NCI-H510A treated with DMSO at 0.1 percent for 48 hours (cell line): ENCODE measurements at regions not wholly inside any gene's neighbourhood (a gene's known extent, or its start where the extent isn't known, plus 50 kb on each side); places are given as distances from the start of the nearest gene placed in this dataset.

ENCODE experiments used
- DNase-seq: peaks from one replicate; lab custom pipeline; 2025; lab: John Stamatoyannopoulos, UW

DNA sequence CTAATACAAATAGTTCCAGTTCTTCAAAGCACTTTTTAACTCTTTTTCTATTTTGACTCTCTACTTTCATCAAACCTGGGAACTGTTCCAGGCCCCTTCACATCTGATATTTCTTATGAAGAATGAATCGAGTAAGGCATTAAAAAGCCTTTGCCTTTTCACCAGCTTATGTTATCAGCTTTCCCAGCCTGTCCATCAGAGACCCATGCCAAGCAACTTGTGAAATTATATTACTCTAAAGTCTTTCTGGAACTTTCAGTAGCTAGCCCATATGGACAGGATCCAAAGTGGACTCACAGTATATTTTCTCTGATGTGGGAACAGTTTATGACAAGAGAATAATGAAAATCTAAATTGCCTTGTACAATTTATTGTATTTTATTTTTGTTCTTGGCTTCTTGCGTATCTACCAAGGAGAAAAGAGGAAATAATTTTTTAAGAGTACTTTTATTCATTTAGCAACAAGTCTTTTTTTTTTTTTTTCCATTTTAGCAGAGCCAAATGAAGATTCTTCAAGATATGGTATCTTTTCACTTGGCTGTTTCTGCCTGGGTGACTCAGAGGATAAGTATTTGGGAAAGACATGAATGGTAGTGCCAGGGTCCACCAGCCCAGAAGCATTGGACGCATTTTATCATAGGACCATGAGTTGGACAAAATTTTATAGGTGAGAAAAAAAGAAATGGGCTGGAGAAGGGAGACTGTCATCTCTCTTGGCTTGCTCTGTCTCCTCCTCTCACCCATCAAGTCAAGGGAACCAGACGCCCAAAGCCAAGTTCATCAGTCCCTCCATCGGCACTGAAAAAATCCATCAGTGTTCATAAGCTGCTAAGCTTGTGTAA is 195.8 kb upstream of the NEBL start:
- no peak for DNase-seq

DNA sequence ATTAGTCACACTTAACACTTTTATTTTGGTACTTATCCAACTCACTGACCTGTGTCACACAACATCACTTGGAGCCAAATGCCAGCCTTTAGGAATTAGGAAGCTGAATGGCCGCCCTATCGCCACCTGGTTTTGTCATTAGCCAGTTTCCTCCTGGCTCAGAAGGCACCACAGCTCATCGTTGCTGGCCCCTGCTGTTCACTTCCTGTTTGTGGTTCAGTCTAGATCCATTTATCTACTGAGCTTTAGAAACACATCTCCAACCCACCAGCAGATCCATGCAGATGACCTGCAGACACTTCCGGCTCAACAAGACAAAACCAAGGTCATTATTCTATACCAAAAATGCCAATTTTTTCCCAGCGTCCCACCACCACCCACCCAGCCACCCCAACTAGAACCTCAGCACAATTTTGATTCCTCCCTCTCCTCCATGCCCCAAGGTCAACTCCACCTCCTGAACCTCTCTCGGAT is 193.5 kb upstream of the NEBL start:
- DNase-seq = no peak

DNA sequence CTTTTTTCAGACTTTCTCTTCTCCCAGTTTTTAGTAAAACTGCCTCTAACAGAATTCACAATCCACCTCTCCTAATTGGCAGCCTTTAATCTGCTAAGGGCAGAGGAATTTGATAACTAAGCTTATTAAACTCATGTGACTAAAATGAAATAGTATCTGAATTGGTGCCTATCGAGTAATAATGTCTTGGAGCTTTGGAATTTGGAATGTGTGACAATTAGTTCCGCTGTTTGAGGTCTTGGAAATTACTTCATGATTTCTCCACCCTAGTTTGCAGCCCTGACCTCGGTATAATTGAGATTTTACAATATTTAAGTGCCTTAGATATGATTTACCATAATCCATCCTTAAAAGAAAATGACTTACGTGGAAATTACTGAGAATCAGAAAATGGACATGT is 190.4 kb upstream of the NEBL start:
- no peak for DNase-seq

DNA sequence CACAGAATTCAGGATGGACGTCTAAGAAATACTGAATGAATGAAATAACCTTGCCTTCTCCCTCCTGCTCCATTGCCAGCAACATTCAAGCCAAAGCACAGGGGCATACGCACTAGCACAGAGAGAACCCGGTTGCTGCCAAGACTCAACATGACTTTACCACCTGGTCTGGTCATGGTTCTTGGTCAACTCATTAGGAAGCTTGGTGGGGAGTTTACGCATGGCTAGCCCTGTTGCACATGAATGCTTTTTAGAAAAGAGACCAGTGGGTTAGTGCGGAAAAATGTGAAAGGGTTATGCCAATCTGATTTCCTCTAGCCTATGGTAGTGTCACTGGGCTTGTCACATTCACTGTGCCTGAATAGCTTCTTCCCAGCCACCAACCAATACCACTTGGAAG is 187.6 kb upstream of the NEBL start:
- DNase-seq = no peak

DNA sequence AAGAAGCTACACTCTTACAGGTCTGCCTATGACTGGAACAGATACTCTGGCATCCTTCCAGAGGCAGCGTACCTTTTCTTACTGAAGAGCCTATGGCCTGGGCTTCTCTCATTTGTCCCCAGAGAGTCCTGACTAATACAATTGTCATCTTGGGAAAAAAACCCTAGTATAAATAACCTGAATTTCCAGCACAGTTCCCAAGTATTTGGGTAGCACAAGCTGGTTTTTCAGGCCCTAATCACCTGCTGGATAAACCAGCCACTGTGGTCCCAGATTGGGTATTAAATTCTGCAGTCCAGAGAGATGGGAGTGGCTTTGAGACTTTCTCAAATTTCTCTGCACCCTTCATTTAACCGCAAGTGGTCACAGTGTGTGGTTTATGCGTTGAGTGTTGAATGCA is 186.8 kb upstream of the NEBL start:
- DNase-seq = peak; percentile 53

DNA sequence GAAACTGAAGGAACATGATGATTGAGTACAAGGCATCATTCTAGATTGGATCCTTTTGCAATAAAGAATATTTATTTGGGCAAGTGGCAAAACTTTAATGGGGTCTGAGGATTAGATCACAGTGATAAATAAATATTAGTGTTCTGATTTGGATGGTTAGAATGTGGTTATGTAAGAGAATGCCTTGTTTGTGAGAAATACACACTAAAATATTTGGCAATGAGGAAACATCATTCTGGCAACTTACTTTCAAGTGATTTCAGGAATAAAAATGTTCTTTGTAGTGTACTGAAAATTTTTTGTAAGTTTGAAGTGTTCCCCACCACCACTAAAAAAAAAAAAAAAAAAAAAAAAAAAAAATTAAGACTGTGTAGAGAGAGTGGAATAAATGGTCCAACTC is 185.1 kb upstream of the NEBL start:
- no peak for DNase-seq

DNA sequence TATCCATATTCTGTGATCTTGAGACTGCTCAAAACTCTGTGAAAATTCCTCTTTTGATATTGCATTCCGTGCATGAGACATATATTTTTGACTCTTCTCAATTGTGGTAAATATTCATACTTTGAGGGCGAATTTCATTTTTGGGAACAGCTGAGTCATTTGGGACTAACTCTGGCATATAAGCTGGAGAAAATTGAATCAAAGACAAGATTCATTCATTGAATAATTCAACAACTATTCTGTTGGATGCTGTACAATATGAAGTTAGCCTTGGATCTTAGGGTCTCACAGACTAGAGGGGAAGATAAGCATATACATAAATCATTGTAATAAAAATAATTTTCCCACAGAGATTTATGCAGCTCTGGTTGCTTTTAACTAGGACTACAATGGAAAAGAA is 183.2 kb upstream of the NEBL start:
- DNase-seq = no peak

DNA sequence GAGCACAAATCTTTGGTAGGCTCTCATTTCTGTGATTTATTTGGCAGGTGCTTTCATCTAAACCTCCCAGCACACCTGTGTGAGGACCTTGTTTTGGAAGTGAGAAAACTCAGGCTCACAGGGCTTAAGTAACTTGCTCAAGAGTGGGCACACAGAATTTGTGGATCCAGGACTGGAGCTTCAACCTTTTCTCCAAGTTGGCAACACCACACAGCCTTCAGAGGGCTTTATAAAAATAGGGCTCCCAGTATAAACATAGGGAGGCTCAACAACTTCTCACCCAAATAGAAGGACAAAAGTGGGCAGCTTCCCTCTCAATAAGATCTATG is 182.2 kb upstream of the NEBL start:
- no peak for DNase-seq

DNA sequence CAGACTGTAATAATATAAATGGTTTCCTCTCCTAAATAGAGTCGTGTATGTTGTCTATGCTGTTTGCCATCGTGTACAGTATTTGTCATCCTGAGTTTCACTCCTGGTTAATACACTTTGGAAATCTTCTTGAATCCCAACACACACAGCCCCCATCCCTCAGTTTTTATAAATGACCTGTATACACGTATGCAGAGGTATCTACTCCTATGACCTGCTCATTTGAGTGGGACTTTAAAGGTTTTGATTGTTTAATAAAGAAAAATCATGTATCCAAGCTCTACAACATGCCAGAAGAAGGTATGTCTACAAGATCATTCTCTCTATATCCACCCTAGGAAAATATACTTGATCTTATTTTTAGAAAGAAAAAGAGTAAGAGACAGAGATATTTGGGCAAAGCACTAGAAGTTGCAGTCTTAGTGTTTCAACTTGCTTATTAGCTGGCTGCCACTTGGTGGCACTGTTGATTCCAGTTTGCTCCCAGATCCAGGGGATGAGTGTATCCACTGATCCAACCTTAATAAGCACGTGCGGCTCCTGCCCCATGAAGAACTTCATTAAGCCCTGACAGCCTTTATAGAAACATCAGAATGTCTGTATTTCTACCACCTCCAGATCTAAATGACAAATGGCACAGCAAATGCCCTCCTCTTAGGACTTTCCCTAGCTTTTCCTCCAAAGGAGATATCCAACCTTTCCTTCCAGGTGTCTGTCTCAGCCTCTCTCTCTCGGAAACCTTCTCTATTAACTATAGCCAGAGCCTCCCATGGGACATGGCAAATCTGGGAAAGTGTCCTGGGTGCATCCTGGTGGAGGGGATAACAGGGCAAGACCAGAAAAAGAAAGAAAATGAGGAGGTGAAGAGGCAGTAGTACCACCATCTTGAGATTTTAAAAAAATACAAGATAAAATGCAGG is 181.6 kb upstream of the NEBL start:
- DNase-seq = peak; percentile 40

DNA sequence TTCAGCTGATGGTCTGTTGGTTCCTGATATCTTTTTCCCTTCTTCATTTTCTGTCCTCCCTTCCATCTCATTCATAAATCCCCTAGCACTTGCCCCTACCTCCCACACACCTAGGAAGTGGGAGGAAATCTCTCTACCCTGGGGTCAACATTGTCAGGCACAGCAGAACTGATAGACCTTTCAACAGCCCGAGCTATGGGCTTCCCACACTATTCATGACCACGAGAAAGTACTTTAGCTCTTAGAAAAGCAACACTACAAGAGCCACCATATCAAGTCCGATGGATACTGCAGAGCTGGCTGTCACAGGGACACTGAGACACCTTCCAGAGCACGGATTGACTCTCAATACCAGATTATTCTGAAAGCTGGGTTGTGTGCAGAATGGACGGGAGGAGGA is 180.6 kb upstream of the NEBL start:
- DNase-seq = no peak

DNA sequence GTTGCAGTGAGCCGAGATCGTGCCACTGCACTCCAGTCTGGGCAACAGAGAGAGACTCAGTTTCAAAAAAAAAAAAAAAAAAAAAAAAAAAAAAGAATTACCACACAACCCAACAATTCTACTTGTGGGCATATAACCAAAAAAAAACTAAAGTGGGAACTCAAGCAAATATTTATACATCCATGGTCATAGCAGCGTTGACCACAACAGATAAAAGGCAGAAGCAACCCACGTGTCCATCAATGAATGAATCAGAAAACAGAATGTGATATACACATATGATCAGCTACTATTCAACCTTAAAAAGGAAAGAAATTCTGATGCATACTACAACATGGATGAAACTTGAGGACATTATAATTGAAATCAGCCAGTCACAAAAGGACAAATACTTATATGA is 179.3 kb upstream of the NEBL start:
- DNase-seq = no peak

DNA sequence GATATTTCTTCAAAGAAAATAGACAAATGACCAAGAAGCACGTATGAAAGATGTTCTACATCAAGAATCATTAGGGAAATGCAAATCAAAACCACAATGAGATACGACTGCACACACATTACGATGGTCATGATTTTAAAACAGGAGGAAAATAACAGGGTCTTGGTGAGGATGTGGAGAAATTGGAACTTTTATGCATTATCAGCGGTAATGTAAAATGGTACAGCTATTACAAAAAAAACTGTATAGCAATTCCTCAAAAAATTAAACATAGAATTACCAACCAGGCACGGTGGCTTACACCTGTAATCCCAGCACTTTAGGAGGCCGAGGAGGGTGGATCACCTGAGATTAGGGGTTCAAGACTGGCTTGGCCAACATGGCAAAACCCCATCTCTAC is 178.8 kb upstream of the NEBL start:
- DNase-seq = no peak

DNA sequence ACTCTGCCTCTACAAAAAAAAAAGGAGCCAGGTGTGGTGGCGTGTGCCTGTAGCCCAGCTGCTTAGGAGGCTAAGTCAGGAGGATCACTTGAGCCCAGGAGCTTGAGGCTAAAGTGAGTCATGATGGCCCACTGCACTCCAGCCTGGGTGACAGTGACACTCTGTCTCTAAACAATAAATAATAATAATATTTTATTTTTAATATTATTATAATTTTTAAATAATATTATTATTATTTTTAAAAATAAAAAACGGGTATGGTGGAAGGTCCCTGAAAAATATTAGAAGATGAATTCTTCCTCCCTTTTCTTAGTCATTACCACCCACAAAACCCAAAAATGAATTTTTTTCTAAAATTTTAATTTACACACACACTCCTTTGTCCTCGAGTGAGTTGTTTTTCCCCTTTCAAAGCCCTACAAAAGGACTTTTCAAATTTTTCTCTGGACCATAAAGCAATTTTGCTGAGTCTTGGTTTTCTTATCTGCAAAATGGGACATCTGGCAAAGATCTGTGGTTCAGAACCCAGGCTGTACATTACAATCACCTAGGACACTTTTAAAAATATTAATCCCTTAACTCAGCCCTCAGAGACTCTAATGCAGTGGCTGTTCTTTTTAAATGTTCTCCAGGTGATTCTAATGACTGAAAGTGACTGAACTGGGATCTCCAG is 174.0 kb upstream of the NEBL start:
- DNase-seq = no peak

DNA sequence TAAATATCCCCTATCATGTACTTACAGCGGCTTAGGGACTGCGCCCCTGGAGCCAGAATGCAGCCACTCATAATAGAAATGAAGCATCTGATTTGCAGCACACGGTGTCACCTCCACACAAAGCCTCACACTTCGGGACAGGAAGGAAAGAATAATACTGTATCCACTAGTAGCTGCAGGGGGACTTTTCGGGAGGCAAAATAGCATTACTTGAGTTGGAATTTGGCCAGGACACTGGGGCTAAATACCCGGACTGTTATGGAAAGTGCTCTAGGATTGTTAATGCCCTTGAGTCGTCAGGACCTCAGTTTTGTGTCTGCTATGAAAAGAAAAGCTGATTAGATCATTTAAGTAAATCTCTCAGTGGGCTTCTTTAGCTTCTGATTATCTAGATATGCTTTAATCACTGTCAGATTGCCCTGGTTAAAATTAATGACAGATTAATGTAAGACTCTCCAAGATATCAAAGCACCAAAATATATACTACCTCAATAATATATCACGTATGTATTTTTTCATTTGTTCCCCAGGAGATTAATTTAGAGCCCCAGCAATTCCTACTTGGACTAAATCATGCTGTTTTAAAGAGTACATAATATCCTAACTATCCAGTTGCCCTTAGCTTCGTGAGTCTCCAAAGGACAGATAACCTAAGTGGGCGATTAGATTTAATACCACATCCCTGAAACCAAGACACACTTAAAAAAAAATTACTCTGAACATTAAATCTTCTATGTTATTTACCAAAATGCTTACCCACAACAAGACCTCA is 173.0 kb upstream of the NEBL start:
- no peak for DNase-seq

DNA sequence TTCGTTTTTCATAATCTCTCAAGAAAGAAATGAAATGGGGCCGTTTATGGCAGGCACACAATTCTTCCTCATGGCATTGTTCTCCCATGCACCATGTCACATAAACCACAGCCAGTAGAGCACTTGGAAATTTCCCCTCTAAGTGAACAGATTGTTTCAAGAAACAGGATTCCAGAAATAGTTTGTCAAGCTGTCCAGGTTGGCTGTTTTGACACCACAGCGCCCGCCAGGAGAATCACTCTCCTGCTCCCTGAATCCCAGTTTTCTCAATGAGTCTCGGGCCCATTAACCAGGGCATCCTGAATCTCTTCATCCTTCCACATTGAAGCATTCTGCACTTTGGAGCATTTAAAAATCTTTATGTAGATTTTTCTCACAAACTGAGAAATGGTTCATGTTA is 172.2 kb upstream of the NEBL start:
- DNase-seq = no peak

DNA sequence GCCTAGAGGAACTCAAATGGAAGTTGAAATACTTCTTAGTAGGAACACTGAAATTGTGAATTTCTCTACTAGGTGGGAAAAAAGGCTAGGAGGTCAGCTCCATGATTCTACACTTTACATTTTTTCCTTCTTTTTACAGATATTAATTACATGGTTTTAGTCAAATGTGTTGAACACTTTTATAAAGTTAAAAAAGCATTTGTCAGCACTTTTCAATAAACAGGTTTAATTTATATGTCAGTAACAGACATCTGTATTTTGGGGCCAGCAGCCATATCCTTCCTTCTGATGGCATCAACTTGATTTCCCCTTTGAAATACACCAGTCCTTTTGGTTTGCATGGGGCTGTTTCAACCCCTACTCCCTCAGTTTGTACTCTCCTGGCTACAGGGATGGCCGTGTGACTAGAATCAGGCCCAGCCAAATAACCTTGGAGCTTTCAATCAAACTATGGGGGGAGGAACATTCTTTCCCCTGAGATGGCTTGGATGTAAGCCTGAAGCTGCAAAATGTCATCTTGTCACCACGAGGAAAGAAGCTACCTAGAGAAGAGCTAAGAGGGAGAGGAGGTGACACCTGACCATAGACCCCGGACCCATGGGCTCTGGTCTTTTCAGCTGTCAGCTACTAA is 171.0 kb upstream of the NEBL start:
- DNase-seq = no peak

DNA sequence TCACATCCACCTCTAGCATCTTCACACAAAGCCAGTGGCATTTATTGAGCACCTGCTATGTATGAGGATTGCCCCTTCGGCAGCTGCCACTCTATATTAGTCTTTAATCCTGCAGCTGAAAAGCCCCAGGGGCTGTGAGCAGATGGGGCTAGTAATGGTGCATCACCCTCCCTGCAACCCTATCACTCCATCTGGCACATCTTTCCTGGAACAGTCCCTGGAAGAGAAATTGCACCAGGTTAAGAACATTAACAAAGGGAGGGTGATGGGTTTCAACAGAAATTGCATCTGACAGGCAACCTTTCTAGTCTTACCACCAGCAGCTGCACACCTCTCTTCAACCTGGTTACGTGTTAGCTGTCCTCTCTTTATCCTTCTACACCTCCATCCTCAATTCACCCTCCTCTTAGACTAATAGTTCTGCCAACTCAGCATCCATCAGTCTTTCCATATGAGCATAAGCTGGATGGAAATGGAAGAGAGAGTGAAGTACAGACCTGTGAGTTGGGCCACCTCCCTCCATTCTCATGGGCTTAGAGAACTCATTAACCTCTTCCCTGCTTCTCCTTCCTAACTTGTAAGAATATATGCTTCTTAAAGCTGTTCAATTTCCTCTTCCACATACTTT is 168.6 kb upstream of the NEBL start:
- DNase-seq = no peak

DNA sequence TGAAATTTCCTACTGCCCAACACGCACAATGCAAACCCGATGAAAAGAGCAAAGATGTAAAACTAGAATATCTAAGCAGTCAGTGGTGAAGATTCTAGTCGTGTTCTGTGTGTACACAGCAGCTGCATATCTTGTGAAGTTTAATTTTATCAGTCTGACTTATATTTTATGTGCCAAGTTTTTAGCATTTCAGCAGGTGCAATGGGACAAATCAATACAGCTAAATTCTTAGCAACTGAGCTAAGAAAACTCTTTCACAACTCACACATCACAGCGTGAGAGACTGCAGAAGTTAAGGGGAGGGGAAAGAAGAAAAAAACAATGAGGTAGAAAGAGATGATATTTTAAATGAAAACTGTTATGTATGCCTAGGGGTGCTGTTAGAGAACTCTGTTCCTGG is 164.9 kb upstream of the NEBL start:
- no peak for DNase-seq

DNA sequence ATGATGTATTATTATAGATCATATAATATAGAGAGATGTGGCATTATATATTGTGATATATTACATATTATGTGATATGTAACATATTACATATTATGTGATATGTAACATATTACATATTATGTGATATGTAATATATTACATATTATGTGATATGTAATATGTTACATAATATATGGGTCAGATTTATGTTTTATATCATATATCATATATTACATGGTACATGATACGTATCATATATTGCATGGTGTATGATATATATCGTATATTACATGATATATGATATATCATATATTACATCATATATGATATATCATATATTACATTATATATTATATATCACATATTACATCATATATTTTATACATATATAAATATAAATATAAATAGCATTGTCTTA is 164.1 kb upstream of the NEBL start:
- DNase-seq = no peak

DNA sequence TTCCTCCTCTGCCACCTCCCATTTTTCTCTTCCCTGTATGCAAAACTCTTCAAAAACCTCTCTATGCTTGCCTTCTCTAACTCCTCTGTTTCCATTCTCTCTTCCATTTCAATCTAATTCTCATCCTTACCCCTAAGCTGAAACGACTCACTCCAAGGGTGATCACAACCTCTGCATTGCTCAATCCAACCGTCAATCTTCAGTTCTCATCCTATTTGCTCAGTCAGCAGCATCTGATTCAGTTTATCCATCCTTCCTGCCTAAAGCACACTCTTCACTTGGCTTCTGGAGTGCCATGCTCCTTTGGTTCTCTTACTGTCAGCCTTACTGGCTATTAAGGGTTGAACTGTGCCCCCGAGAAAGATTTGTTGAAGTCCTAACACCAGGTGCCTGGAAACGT is 163.5 kb upstream of the NEBL start:
- no peak for DNase-seq

DNA sequence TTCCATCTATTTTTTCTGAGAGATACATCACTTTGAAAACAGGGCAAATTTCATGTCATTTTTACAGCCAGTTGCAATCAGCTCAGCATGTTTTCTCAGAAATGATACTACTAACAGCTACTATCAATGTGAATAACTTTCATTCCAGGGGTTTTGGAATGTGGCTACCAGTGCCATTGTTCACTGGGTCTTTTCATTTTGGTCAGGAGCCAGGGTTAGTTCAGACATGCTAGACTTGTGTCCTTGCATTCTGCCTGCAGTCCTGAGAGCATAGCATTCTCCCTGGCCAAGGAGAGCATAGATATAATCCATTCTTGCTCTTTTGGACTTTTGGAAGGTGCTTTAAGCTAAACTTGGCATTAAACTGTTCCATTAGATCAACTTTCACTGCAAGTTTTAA is 160.9 kb upstream of the NEBL start:
- no peak for DNase-seq
